Astrocyte (in vitro differentiated cells and primary cell): ENCODE measurements at regions not wholly inside any gene's neighbourhood (a gene's known extent, or its start where the extent isn't known, plus 50 kb on each side); places are given as distances from the start of the nearest gene placed in this dataset.

Source experiments
- EZH2 ChIP-seq: IDR thresholded peaks from 2 replicates; pipeline ENCODE4 v1.6.1; 2012; ENCODE audit warnings: mild to moderate bottlenecking, low read length, inconsistent platforms; ENCODE audit not compliant: insufficient read depth
- TF ChIP-seq, protein P1 (sequence below): IDR thresholded peaks from 2 replicates; pipeline ENCODE4 v1.5.1; 2011; ENCODE audit warnings: low read depth, mild to moderate bottlenecking, inconsistent platforms, low read length, moderate library complexity; ENCODE audit not compliant: insufficient read depth

DNA sequence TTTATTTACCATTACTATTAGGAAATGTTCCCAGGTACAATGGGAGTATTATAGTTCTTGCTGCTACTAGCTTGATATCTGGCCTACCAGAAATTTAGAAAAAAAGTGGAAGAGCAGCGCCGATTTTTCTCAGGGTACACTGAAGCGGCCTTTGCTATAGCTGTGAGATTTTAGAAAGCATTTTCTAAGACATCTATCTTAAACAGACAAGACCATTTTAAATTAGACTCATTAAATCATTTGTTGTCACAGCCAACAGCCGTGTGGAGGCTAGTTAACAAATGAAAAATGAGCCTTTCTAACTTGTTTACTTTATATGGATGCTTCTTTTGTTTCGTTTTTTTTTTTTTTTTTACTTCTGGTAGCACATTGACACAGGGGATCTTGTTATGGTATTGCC, 183.2 kb upstream of the ZRANB2 start:
- TF ChIP-seq, protein P1, sequence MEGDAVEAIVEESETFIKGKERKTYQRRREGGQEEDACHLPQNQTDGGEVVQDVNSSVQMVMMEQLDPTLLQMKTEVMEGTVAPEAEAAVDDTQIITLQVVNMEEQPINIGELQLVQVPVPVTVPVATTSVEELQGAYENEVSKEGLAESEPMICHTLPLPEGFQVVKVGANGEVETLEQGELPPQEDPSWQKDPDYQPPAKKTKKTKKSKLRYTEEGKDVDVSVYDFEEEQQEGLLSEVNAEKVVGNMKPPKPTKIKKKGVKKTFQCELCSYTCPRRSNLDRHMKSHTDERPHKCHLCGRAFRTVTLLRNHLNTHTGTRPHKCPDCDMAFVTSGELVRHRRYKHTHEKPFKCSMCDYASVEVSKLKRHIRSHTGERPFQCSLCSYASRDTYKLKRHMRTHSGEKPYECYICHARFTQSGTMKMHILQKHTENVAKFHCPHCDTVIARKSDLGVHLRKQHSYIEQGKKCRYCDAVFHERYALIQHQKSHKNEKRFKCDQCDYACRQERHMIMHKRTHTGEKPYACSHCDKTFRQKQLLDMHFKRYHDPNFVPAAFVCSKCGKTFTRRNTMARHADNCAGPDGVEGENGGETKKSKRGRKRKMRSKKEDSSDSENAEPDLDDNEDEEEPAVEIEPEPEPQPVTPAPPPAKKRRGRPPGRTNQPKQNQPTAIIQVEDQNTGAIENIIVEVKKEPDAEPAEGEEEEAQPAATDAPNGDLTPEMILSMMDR, result no peak
- no peak for TF ChIP-seq EZH2
